T47D (cell line): ENCODE measurements at regions not wholly inside any gene's neighbourhood (a gene's known extent, or its start where the extent isn't known, plus 50 kb on each side); places are given as distances from the start of the nearest gene placed in this dataset.
A peak's percentile ranks its signal among the peaks of the same experiment; 100 is the strongest.
"Not testable (repeated sequence)": the region's sequence is repeated elsewhere in the genome, so short reads cannot be mapped to it uniquely, and the experiment has no call there.

ENCODE experiments used
- DNase-seq, 2 experiments: peaks; one replicate each; pipeline versions ENCODE4 v3.0.0 to v3.0.0-alpha.2; 2011 to 2012; ENCODE audit warnings: low read depth in 1 of 2, low spot score in 1 of 2
- JUND ChIP-seq: IDR thresholded peaks from 2 replicates; pipeline ENCODE4 v1.6.1; 2012; ENCODE audit warnings: low read depth
- in situ Hi-C: cut with HindIII; loops from 2 replicates; pipeline ENCODE4 v1.10.0; 2016; ENCODE audit warnings: low sequenced_read_pairs, low pct_unique_long_range_greater_than_20kb

DNA sequence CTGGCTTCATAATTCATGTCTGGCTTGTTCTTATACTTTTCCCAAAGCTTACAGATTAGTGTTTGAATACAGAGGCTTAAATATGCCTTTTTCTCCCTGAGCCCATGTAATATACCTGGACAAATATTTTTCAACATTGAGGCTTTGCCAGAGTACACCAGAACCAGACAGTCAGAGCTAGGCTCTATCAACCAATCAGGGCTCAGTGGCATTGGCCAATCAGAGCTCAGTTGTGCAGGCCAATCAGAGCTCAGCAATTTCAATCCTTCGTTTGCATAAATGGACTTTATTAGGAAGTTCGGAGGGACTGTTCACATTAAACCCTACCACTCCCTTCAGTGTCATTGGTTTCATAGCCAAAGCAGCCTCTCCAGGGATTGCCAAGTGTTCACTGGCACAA is 51.2 kb upstream of the TMSB15B start:
- in situ Hi-C loops, result no loop called here
- DNase-seq, result no peak
- TF ChIP-seq JUND, result no peak

GRCh38 chrX:103910430-103910829 is 52.0 kb upstream of the TMSB15B start:
- in situ Hi-C loops, result no loop called here
- no peak for DNase-seq
- TF ChIP-seq JUND, result no peak

- no peak for DNase-seq
- in situ Hi-C loops, result no loop called here
- TF ChIP-seq JUND, result no peak
Observed at GRCh38 chrX:103904301-103904700, 58.1 kb upstream of the TMSB15B start.

DNA sequence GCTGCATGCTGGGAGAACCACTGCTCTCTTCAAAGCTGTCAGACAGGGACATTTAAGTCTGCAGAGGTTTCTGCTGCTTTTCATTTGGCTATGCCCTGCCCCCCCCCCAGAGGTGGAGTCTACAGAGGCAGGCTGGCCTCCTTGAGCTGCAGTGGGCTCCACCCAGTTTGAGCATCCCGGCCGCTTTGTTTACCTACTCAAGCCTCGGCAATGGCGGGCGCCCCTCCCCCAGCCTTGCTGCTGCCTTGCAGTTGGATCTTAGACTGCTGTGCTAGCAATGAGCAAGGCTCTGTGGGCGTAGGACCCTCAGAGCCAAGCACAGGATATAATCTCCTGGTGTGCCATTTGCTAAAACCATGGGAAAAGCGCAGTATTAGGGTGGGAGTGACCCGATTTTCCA is 59.8 kb upstream of the TMSB15B start:
- DNase-seq, in situ Hi-C loops: not testable (repeated sequence)

GRCh38 chrX:103889216-103889615 is 57.2 kb upstream of the RAB9B start:
- peak in 1 of 2 experiments; percentile 1 for DNase-seq
- TF ChIP-seq JUND, result no peak
- in situ Hi-C loops, result no loop called here

DNA sequence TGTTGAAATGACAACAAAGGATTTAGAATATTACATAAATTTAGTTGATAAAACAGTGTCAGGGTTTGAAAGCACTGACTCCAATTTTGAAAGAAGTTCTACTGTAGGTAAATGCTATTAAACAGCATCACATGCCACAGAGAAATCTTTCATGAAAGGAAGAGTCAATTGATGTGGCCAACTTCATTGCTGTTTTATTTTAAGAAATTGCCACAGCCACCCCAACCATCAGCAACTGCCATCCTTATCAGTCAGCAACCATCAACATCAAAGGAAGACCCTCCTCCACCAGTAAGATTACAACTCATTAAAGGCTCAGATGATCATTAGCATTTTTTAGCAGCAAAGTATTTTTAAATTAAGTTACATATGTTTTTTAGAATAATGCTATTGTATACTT is 54.6 kb upstream of the RAB9B start:
- in situ Hi-C loops, result no loop called here
- no peak for DNase-seq
- TF ChIP-seq JUND, result no peak

- in situ Hi-C loops, result no loop called here
- no peak for DNase-seq
- no peak for TF ChIP-seq JUND
Observed at GRCh38 chrX:103883533-103883932, 51.5 kb upstream of the RAB9B start.

GRCh38 chrX:103882999-103883398 is 50.9 kb upstream of the RAB9B start:
- TF ChIP-seq JUND, result no peak
- no peak for DNase-seq
- in situ Hi-C loops, result no loop called here
